Thymus (tissue), 11 donors: ENCODE measurements at regions not wholly inside any gene's neighbourhood (a gene's known extent, or its start where the extent isn't known, plus 50 kb on each side); places are given as distances from the start of the nearest gene placed in this dataset.
"Not testable (repeated sequence)": the region's sequence is repeated elsewhere in the genome, so short reads cannot be mapped to it uniquely, and the experiment has no call there.

Source experiments
- DNase-seq, 9 donors: peaks; one replicate each; pipeline ENCODE4 v3.0.0-alpha.2; 2013; ENCODE audit warnings: low spot score in 9 of 9, low read depth in 6 of 9, missing footprints in 1 of 9
- H3K27ac ChIP-seq, 2 donors: one replicate each; pipeline ENCODE4 v1.5.1; 2013; ENCODE audit warnings: control low read depth in 1 of 2, low read depth in 1 of 2, low read length in 1 of 2, mild to moderate bottlenecking in 1 of 2, moderate library complexity in 1 of 2
- H3K27me3 ChIP-seq, 2 donors: one replicate each; pipeline ENCODE4 v1.5.1; 2013; ENCODE audit warnings: low read length in 1 of 2; ENCODE audit not compliant: control insufficient read depth in 2 of 2, insufficient read depth in 1 of 2
- H3K36me3 ChIP-seq, 2 donors: one replicate each; pipeline ENCODE4 v1.5.1; 2013; ENCODE audit warnings: low read length in 1 of 2, mild to moderate bottlenecking in 1 of 2, moderate library complexity in 1 of 2; ENCODE audit not compliant: control insufficient read depth in 2 of 2, insufficient read depth in 2 of 2
- H3K4me1 ChIP-seq, 2 donors: one replicate each; pipeline ENCODE4 v1.5.1; 2013; ENCODE audit warnings: low read length in 2 of 2; ENCODE audit not compliant: control insufficient read depth in 2 of 2, insufficient read depth in 2 of 2
- H3K4me3 ChIP-seq, 2 donors: one replicate each; pipeline ENCODE4 v1.5.1; 2013; ENCODE audit warnings: low read length in 2 of 2, control low read depth in 1 of 2, mild to moderate bottlenecking in 1 of 2
- H3K9me3 ChIP-seq, 2 donors: one replicate each; pipeline ENCODE4 v1.5.1; 2013; ENCODE audit warnings: low read length in 1 of 2, mild to moderate bottlenecking in 1 of 2; ENCODE audit not compliant: control insufficient read depth in 2 of 2, insufficient read depth in 1 of 2
- WGBS: extraction: QIAGEN DNeasy Blood & Tissue Kit; methylation state at CpG from one replicate; pipeline ENCODE4 v1.1.7; 2013; 5-methylcytosine and 5-hydroxymethylcytosine counted together
- donor health status: healthy.

GRCh38 chr2:89182221-89182620 is 490.7 kb downstream of the RPIA start:
- 86% methylated on average over 4 of the region's 4 CpGs for WGBS
- not testable (repeated sequence) for DNase-seq, H3K9me3 ChIP-seq, H3K36me3 ChIP-seq, H3K27ac ChIP-seq, H3K4me3 ChIP-seq, H3K27me3 ChIP-seq, H3K4me1 ChIP-seq

- H3K36me3 ChIP-seq, H3K4me3 ChIP-seq, H3K4me1 ChIP-seq, H3K9me3 ChIP-seq, H3K27me3 ChIP-seq, H3K27ac ChIP-seq: not testable (repeated sequence)
- WGBS = 0% methylated on average over 1 of the region's 1 CpG
- peak in 1 of 9 donors; percentile 14 for DNase-seq
Measured at GRCh38 chr2:89184746-89185145, 493.3 kb downstream of the RPIA start.

- 83% methylated on average over 3 of the region's 4 CpGs for WGBS
- H3K4me1 ChIP-seq, H3K36me3 ChIP-seq, DNase-seq, H3K9me3 ChIP-seq, H3K4me3 ChIP-seq, H3K27ac ChIP-seq, H3K27me3 ChIP-seq: not testable (repeated sequence)
Measured at GRCh38 chr2:89195636-89196251, 504.3 kb downstream of the RPIA start.

GRCh38 chr2:89196719-89197118 is 505.2 kb downstream of the RPIA start:
- no CpG with 5 or more reads among the region's 3 CpGs for WGBS
- not testable (repeated sequence) for H3K9me3 ChIP-seq, H3K4me1 ChIP-seq, DNase-seq, H3K4me3 ChIP-seq, H3K27ac ChIP-seq, H3K27me3 ChIP-seq, H3K36me3 ChIP-seq

GRCh38 chr2:89198026-89198425 is 506.6 kb downstream of the RPIA start:
- not testable (repeated sequence) for H3K4me1 ChIP-seq
- WGBS = 96% methylated on average over 7 of the region's 7 CpGs

GRCh38 chr2:89199453-89200246 is 508.2 kb downstream of the RPIA start:
- not testable (repeated sequence) for H3K9me3 ChIP-seq, H3K27me3 ChIP-seq, H3K4me1 ChIP-seq, H3K36me3 ChIP-seq, H3K27ac ChIP-seq, H3K4me3 ChIP-seq, DNase-seq

More at GRCh38 chr2:89198026-89198425, 506.6 kb downstream of the RPIA start:
- not testable (repeated sequence) for H3K9me3 ChIP-seq, H3K27me3 ChIP-seq, H3K27ac ChIP-seq, DNase-seq, H3K4me3 ChIP-seq, H3K36me3 ChIP-seq

- not testable (repeated sequence) for H3K9me3 ChIP-seq, H3K4me1 ChIP-seq, H3K4me3 ChIP-seq, H3K27me3 ChIP-seq, H3K36me3 ChIP-seq, DNase-seq, H3K27ac ChIP-seq
- WGBS = 97% methylated on average over 4 of the region's 4 CpGs
Measured at GRCh38 chr2:89200247-89200527, 508.7 kb downstream of the RPIA start.

- WGBS = 7% methylated on average over 1 of the region's 1 CpG
Measured at GRCh38 chr2:89202518-89202917, 511.0 kb downstream of the RPIA start.

GRCh38 chr2:89205153-89205552 is 513.7 kb downstream of the RPIA start:
- 51% methylated on average over 11 of the region's 11 CpGs for WGBS
- not testable (repeated sequence) for H3K4me3 ChIP-seq, H3K9me3 ChIP-seq, H3K36me3 ChIP-seq, H3K27ac ChIP-seq, H3K4me1 ChIP-seq, H3K27me3 ChIP-seq
- DNase-seq = peak in 5 of 9 donors; percentile 3 to 35 (median 25)

More at GRCh38 chr2:89202518-89202917, 511.0 kb downstream of the RPIA start:
- H3K27me3 ChIP-seq, H3K27ac ChIP-seq, DNase-seq, H3K4me1 ChIP-seq, H3K9me3 ChIP-seq, H3K36me3 ChIP-seq, H3K4me3 ChIP-seq: not testable (repeated sequence)
